Limb (tissue), 2 donors: ENCODE measurements at regions not wholly inside any gene's neighbourhood (a gene's known extent, or its start where the extent isn't known, plus 50 kb on each side); places are given as distances from the start of the nearest gene placed in this dataset.

Experiments used
- DNase-seq, 2 donors: peaks; one replicate each; pipeline ENCODE4 v3.0.0-alpha.2; 2016; ENCODE audit errors: extremely low spot score in 2 of 2

- no peak for DNase-seq
These were observed 377.0 kb upstream of the USP24 start for GRCh38 chr1:55592122-55592521.

- no peak for DNase-seq
These were observed 374.6 kb upstream of the USP24 start for GRCh38 chr1:55589671-55590297.

GRCh38 chr1:55588309-55588708 is 373.1 kb upstream of the USP24 start:
- no peak for DNase-seq

- DNase-seq: no peak
These were observed 371.6 kb upstream of the USP24 start for GRCh38 chr1:55586771-55587170.

- no peak for DNase-seq
These were observed 370.2 kb upstream of the USP24 start for GRCh38 chr1:55585402-55585792.

- DNase-seq: peak; percentile 43 to 68
These were observed 369.6 kb upstream of the USP24 start for GRCh38 chr1:55584526-55585401.

GRCh38 chr1:55582084-55582483 is 366.9 kb upstream of the USP24 start:
- no peak for DNase-seq

- no peak for DNase-seq
These were observed 365.7 kb upstream of the USP24 start for GRCh38 chr1:55580845-55581332.

- no peak for DNase-seq
These were observed 364.3 kb upstream of the USP24 start for GRCh38 chr1:55579332-55580001.

- DNase-seq: no peak
These were observed 363.5 kb upstream of the USP24 start for GRCh38 chr1:55578646-55579045.

GRCh38 chr1:55575571-55576279 is 360.6 kb upstream of the USP24 start:
- DNase-seq: no peak

GRCh38 chr1:55574691-55575225 is 359.6 kb upstream of the USP24 start:
- DNase-seq: no peak

- no peak for DNase-seq
These were observed 357.9 kb upstream of the USP24 start for GRCh38 chr1:55572878-55573734.

GRCh38 chr1:55571767-55572166 is 356.6 kb upstream of the USP24 start:
- DNase-seq: no peak

- no peak for DNase-seq
These were observed 354.3 kb upstream of the USP24 start for GRCh38 chr1:55569417-55569816.

- DNase-seq: no peak
These were observed 353.6 kb upstream of the USP24 start for GRCh38 chr1:55568732-55569131.

- DNase-seq: peak in 1 of 2 donors; percentile 68
These were observed 345.1 kb upstream of the USP24 start for GRCh38 chr1:55560266-55560665.

- DNase-seq: no peak
These were observed 344.7 kb upstream of the USP24 start for GRCh38 chr1:55559842-55560241.

GRCh38 chr1:55559161-55559611 is 344.0 kb upstream of the USP24 start:
- DNase-seq: no peak

GRCh38 chr1:55558515-55558914 is 343.4 kb upstream of the USP24 start:
- DNase-seq: no peak
